HG03025 (cell line): ENCODE measurements at regions not wholly inside any gene's neighbourhood (a gene's known extent, or its start where the extent isn't known, plus 50 kb on each side); places are given as distances from the start of the nearest gene placed in this dataset.

Experiments used
- ATAC-seq: cut with Tn5 transposase; IDR thresholded peaks from one replicate; pipeline ENCODE4 v1.9.1; 2021; ENCODE audit warnings: mild to moderate bottlenecking, moderate library complexity; ENCODE audit not compliant: unreplicated experiment, low FRiP score

DNA sequence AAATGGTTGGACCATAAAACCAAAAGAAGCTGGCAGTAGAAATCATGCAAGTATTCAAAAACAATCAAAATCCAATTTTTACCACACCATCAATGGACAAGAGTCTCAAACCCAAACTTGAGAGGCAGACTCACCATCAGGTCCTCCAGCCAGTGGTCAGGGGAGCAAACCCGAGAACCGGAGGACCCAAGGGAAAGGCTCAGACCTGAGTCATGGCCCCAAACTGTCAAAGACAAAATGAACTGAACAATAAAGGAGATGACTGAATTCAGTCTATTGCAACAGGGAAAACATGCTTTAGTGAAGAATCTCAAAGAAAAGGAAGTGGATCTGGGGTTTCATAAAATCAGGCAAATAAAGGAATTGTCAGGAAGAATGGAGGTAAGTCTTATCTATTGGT is 150.7 kb upstream of the MGAT5 start:
- no peak for ATAC-seq

DNA sequence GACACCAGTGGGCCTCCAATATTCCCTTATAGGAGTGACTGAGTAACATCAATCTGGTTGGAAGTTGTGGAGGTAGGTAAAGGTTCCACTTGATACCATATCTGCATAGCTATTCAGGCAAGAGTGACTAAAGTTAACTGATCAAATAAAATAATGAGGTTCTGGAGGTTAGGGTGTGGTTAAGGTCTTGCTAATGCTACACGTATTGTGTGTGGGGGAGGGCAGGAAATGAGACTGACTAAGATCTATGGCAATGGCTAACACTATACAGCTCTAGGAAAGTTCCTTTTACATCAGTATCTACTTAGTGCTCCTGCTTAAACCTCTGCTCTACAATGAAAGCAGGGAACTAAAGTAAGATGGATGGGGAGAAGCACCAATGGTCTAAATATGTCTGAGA is 149.1 kb upstream of the MGAT5 start:
- no peak for ATAC-seq

DNA sequence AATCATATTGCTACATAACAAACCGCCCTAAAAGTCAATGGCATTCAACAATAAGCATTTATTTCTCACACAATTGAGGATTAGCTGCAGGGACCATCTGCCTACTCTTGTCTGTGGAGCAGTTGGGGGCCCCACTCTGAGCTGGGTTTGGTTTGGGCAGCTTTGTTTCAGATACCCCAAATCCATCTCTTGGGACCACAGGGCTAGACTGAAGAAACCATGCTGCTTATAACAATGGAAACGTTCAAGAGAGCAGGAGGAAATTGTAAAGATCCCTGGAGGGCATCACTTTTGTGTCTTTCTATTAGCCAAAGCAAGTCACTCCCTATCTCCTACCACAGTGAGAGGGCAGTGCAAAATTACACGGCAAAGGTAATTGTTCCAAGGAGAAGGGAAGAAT is 146.5 kb upstream of the MGAT5 start:
- ATAC-seq: no peak

DNA sequence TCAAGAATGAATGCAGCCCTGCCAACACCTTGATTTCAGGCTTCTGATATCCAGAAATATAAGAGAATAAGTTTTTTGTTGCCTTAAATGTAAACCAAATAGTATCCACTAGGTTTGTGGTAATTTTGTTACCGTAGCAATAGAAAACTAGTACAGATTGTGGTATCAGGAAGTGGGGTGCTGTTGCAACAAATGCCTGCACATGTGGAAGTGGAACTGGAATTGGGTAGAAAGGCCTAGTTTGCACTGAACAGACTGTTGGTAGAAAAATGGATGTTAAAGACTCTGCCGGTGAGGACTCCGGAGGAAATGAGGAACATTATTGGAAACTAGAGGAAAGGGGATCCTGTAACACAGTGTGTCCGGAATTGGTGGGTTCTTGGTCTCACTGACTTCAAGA is 145.8 kb upstream of the MGAT5 start:
- ATAC-seq: no peak

DNA sequence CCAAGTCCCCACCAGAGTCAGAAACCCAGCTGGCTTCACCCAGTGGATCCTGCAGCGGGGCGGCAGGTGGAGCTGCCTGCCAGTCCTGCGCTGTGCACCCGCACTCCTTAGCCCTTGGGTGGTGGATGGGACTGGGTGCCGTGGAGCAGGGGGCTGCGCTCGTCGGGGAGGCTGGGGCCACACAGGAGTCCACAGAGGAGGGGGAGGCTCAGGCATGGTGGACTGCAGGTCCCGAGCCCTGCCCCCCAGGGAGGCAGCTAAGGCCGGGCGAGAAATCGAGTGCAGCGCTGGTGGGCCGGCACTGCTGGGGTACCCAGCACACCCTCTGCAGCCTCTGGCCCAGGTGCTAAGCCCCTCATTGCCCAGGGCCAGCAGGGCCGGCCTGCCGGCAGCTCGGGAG is 144.6 kb upstream of the MGAT5 start:
- ATAC-seq: no peak

DNA sequence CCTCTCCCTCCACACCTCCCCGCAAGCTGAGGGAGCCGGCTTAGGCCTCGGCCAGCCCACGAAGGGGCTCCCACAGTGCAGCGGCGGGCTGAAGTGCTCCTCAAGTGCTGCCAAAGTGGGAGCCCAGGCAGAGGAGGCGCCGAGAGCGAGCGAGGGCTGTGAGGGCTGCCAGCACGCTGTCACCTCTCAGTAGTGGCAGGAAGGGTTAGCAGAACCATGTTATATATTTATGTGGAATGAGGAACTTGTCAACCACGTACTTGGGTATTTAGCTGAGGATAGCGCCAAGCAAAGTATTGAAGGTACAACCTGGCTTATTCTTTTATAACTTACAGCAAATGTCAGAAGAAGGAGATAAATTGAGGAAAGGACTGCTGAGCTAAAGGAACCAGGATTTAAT is 144.1 kb upstream of the MGAT5 start:
- no peak for ATAC-seq

DNA sequence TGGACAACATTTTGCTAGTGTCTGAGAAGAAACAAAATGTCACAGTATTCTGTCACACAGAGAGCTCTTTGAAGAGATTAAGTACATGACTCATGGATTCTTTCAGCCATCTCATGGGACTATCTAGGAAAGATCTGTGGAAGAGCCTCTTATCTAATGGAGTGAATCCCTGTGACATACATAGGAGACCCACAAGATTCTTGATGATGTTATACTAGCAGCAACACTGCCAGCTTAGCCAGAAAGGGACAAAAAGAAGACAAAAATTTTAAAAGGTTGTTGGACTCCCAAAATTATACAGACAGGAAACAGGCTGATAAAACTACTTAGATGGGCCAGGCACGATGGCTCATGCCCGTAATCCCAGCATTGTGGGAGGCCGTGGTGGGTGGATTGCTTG is 143.3 kb upstream of the MGAT5 start:
- ATAC-seq: no peak

DNA sequence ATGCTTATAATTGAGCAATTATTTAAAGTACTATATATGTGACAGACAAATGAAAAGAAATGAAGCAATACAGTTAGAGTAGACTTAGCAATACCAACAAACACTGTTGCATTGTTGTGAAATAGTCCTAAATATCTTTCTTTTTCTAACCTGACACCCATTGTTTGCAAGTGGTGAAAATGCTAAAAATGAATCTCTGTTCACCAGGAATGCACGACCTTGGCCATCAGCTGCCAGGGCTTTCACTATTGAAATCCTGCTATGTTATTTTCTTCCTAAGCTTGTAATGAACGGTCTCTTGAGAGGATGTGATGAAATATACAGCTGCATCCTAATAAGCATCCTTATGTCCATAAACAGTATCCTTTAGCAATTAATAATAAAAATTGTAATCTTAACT is 136.2 kb upstream of the MGAT5 start:
- no peak for ATAC-seq

DNA sequence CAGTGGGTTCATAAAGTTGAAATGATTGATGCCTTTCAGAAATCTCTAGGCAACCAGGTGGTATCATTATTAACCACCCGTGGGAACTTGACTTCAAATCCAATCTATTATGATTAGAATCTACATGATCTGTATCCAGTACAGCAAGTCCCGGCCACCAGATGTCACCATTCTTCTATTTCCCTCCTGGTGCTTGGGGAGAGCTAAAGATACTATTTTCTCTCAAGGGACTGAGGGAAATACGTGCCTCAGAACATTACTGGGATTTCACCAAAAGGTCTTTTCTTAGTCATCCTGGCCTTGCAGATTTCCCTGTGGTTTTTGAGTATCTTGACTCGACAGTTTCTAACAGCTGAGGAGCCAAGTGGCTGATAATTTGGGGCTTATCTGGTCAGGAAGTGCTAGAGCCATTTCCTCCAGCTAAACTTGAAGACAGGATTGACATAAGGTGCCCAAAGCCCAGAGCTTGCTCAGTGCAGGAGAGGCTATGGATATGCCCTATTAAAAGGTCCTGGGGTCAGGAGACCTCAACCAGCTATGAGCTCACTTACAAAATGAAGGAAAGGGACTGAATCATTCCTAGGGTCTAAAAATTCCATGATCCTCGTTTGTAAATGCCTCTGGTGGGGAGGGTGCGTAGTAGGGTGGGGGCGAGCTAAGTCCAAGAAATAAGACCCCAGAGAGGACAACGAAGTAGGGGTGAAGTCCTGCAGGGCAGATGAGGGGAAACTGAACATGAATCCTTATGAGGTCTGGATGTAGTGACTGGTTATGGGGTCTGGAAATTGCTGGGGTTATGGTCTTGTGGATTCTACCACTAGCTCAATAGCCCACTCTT is 135.4 kb upstream of the MGAT5 start:
- peak; percentile 31 for ATAC-seq

DNA sequence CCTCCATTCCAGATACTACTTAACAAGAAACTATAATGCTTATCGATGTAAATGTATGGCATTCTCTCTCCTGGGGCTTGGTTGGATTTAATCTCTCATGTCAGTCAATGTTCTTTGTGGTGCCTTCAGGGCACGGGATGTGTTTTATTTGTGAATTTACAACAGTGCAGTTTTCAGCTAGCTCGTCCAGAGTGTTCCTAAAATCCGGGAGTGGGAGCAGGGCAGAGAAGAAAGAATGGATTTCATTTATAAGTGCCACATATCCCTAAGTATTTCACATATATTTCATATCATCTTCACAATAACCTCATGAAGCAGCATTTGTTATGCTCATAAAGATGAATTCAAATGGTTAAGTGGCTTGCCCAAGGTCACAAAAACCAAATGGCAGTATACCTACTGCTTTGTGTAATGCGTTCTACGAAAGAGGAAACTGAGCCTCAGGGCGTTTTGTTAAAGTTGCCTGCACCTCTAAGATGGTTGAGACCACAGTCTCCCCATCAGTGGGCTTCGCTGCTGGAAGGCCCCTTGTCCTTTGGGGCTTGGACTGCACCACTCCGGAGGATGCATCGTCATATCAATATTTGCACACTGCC is 134.7 kb upstream of the MGAT5 start:
- ATAC-seq: peak; percentile 8

DNA sequence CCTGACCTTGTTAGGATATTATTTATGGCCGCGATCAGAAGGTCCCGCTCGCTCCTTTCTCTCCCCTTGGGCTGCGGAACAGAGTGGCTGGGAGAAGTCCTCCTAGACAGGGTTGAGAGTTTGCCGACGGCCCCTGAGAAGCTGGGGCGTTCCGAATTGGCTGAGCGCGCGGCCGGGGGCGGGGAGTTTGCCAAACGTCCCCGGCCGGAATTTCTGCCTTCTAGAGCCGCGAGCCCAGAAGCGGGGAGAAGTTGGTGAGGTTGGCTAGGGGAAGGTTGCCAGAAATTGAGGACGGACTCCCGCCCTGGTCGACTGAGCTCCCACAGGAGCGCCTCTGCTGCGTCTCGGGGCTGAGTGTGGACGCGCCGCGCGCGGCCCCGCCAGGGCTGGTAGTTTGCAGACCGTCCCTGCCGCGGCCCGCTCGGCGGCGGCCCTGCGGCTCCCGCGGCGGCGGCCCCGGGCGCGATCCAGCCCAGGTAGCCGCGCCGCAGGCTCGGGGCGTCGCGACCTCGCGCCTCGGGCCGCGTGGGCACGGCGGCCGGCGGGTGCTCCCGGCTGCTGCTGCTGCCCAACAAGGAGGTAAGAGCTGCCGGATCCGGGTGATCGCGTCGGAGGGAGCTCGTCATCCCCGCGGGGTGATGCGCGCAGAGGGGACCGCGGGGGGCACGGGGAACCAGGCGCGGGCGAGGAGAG is 134.0 kb upstream of the MGAT5 start:
- peak; percentile 55 for ATAC-seq

DNA sequence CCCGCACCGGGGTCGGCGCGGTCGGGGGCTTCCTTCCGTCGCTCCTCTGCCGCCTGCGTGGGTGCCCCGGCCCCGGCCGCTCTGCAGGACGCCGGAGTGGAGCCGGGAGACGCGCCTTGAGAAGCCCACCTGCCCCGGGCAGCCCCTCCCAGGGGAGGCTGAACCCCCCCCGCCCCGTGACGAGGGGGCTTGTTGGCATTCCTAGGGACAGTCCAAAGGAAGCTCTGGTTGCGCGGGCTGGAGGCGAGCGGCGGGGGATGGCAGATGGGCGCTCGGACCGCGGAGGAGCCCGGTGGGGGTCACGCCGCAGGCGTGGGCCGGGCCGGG is 133.5 kb upstream of the MGAT5 start:
- peak; percentile 2 for ATAC-seq

DNA sequence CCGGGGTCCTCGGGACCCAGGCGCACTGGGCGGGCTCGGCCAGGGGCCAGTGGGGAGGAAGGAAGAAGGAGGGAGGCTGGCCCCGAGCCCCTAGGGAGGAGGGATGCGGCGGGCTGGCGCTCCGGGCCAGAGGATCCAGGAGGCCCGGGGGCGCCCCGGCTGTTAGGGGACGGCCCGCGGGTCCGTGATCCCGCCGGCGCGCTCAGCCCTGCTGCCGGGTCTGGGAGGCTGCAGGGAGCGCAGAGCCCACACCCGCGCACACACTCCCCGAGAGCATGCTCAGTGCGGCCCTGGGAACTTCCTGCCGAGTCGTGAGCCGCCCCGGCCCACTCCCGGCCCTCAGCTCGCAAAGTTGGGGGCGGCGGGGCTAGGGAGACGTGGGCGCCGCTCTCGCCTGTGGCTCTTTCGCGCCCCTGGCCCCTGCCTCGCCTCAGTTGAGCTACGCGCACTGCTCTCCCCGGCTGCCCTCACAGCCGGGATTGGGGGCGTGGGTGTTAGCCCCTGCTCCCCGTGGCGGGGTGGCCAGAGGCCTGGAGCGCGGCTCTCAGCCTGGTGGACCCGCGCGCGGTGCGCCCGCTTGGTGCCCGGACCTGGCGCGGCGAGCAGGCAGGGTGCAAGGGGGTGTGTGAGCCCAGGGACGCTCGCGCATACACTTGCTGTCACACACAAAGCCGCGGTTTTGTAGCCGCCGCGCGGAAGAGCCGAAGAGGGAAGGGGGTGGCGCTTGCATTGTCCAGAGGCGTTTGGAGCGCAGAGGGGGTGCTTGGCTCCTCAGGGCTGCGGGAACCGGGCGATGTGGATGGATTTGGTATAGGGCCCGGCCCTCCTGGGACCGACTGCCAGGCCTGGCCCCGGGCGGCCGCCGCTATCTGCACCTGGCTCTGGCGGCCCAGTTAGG is 132.9 kb upstream of the MGAT5 start:
- ATAC-seq: peak; percentile 54

DNA sequence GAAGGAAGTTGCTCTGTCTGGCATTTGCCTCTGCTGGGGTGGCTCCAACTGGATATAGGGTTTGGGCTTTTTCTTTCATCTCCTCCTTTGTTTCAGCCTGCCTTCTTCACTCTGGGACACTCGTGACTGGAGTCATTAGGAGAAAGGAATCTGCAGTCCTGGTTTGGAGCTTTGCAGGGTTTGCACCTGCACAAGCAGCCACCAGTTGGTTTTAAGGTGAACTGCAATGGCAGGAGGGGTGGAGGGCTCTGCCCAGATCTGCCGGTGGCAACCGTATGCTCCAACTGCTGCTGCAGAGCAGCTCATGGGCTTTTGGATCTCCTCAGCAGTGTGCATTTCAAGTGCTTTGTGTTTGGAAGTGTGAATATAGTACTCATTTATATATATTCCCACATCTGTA is 131.3 kb upstream of the MGAT5 start:
- ATAC-seq: no peak

DNA sequence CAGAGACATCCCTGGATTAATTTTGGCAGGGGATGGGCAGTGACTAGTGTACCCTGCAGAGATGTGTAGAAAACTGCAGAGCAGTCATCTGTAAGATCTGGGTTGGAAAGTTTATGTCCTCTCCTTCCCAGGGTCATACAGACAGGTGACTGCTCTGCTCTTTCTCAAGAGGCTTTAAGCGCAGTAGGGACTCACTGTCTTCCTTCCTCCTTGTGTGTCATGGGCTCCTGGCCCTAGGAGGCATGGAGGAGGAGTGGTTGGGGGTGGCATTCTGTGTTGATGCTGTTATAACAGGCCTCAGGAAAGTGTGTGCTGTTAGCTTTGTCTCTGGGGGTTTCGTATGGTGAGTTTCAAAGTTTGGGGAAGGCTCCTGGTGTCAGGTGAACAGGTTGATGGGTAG is 130.5 kb upstream of the MGAT5 start:
- no peak for ATAC-seq

DNA sequence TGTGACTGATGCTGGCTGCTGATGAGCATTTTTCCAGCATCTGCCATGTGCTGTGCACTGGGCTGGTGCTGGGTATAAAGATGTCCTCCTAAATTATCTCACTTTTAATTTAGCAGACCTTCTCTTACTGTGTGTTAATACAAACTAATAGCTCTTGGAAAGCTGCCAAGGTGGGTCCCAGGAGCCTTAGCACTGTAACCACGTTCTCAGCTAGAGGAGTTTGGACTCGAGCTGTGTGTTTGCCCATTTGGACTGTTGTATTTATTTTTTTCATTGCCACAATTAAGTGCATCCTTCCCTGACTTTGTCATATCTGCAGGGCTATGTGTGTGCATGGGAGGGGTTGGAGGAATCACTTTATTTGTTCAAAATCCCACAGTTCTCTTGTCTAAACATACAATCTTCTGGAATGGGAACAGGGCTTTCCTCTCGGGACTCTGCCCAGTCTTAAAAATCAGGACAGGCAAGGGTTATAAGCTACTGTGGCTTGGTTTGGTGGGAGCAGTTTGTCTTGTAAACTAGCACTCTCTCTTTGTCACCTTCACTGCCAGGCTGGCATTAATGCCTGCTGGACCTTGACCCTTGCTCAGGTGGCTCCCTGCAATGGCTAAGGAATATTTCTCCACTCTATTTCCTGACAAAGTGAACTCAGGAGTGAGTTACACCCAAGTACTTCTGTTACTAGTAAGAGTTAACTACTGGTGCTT is 129.7 kb upstream of the MGAT5 start:
- ATAC-seq: no peak

DNA sequence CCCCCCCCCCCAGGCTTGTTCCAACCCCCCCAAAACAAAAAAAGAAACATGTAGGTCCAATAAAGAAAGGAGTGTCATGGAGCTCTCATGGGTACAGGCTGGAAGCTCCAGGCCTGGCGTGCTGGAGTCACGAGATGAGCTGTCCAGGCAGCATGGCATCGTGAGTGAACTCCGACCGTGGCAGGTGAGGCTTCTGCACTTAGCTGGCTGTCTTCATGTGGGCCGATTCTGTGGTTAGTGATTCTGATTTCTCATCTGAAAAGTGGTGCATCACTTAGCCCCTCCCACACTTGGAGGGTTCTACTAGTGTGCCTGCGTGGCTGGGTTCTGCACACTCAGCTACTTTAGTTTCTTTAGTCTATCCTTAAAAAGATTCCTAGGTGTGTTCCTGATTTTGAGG is 126.4 kb upstream of the MGAT5 start:
- ATAC-seq: no peak

DNA sequence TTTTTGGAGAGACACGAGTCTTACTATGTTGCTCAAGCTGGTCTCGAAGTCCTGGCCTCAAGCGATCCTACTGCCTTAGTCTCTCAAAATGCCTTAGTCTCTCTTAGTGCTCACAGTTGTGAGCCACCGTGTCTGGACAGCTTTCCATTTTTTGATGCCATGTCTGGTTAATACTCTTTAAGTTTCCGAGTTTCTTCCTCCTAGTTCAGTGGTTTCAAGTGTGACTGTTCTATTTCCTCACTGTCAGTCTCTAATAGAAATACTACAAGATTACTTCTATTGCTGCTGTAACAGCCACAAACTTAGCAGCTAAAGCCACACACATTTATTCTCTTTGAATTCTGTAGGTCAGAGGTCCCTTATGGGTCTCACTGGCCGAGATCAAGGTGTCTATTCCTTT is 125.1 kb upstream of the MGAT5 start:
- no peak for ATAC-seq

DNA sequence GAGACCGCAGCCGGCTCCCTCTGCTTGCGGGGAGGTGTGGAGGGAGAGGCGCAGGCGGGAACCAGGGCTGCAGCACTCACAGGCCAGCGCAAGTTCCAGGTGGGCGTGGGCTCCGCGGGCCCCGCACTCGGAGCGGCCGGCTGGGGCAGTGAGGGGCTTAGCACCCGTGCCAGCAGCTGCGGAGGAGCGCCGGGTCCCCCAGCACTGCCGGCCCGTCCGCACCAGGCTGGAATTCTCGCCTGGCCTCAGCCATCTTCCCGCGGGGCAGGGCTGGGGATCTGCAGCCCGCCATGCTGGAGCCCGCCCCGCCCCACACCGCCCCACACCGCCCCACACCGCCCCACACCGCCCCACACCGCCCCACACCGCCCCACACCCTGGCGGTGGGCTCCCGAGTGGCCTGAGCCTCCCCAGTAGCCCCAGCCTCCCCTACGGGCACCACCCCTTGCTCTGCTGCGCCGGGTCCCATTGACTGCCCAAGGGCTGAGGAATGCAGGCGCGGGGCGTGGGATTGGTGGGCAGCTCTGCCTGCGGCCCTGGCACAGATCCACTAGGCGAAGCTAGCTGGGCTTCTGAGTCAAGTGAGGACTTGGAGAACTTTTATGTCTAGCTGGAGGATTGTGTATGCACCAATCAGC is 123.9 kb upstream of the MGAT5 start:
- ATAC-seq: no peak
